ENCODE measurements at regions not wholly inside any gene's neighbourhood (a gene's known extent, or its start where the extent isn't known, plus 50 kb on each side); places are given as distances from the start of the nearest gene placed in this dataset.

GRCh38 chr12:84054811-84055210 lies 857.8 kb downstream of the SLC6A15 start:
- ChIA-PET CTCF (no interaction called here), POLR2A (no interaction called here)
- no peak for DNase-seq (ENCODE audit: low read depth, low spot score)
- no peak for TF ChIP-seq CTCF (IDR thresholded peaks at IDR 0.05; ENCODE audit: low read depth, low read length)
- no peak overlapping the region for H3K4me3 ChIP-seq (ENCODE audit: low read depth, low read length)
- H3K9me3 ChIP-seq (ENCODE audit: control insufficient read depth, insufficient read depth, low read length), result no peaks in the 10 kb centered on the region
- H3K27ac ChIP-seq (ENCODE audit: low read depth, low read length), result no peak overlapping the region
- H3K27me3 ChIP-seq (ENCODE audit: control insufficient read depth, insufficient read depth, low read length), result no peaks in the 10 kb centered on the region

- TF ChIP-seq CTCF (IDR thresholded peaks at IDR 0.05; ENCODE audit: low read depth, low read length), result no peak
- POLR2A ChIA-PET, result no interaction called here
- no peak for DNase-seq (ENCODE audit: low read depth, low spot score)
- CTCF ChIA-PET, result no interaction called here
- Histone ChIP-seq H3K4me3 (ENCODE audit: low read depth, low read length) (no peak overlapping the region), H3K27me3 (ENCODE audit: control insufficient read depth, insufficient read depth, low read length) (no peaks in the 10 kb centered on the region), H3K27ac (ENCODE audit: low read depth, low read length) (no peak overlapping the region), H3K9me3 (ENCODE audit: control insufficient read depth, insufficient read depth, low read length) (no peaks in the 10 kb centered on the region)
These were observed 864.7 kb downstream of the SLC6A15 start for GRCh38 chr12:84047881-84048280.

- H3K27me3 ChIP-seq (ENCODE audit: control insufficient read depth, insufficient read depth, low read length), result no peaks in the 10 kb centered on the region
- H3K9me3 ChIP-seq (ENCODE audit: control insufficient read depth, insufficient read depth, low read length), result no peaks in the 10 kb centered on the region
- CTCF ChIA-PET, result no interaction called here
- no peak for DNase-seq (ENCODE audit: low read depth, low spot score)
- no peak overlapping the region for H3K27ac ChIP-seq (ENCODE audit: low read depth, low read length)
- POLR2A ChIA-PET, result no interaction called here
- no peak for TF ChIP-seq CTCF (IDR thresholded peaks at IDR 0.05; ENCODE audit: low read depth, low read length)
- H3K4me3 ChIP-seq (ENCODE audit: low read depth, low read length), result no peak overlapping the region
These were observed 865.7 kb downstream of the SLC6A15 start for GRCh38 chr12:84046859-84047258.

- H3K27me3 ChIP-seq (ENCODE audit: control insufficient read depth, insufficient read depth, low read length), result no peaks in the 10 kb centered on the region
- ChIA-PET CTCF (no interaction called here), POLR2A (no interaction called here)
- no peak for DNase-seq (ENCODE audit: low read depth, low spot score)
- H3K4me3 ChIP-seq (ENCODE audit: low read depth, low read length), result no peak overlapping the region
- no peaks in the 10 kb centered on the region for H3K9me3 ChIP-seq (ENCODE audit: control insufficient read depth, insufficient read depth, low read length)
- no peak for TF ChIP-seq CTCF (IDR thresholded peaks at IDR 0.05; ENCODE audit: low read depth, low read length)
- no peak overlapping the region for H3K27ac ChIP-seq (ENCODE audit: low read depth, low read length)
These were observed 869.2 kb downstream of the SLC6A15 start for GRCh38 chr12:84043355-84043754.

GRCh38 chr12:84038242-84038641 lies 874.4 kb downstream of the SLC6A15 start:
- CTCF ChIA-PET, result no interaction called here

More at GRCh38 chr12:84038242-84038641, 874.4 kb downstream of the SLC6A15 start:
- POLR2A ChIA-PET, result no interaction called here
- H3K27ac ChIP-seq (ENCODE audit: low read depth, low read length), result no peak overlapping the region
- TF ChIP-seq CTCF (IDR thresholded peaks at IDR 0.05; ENCODE audit: low read depth, low read length), result no peak
- peaks cover 4% of the 10 kb centered on the region for H3K9me3 ChIP-seq (ENCODE audit: control insufficient read depth, insufficient read depth, low read length)
- H3K27me3 ChIP-seq (ENCODE audit: control insufficient read depth, insufficient read depth, low read length), result no peaks in the 10 kb centered on the region
- DNase-seq (ENCODE audit: low read depth, low spot score), result no peak
- H3K4me3 ChIP-seq (ENCODE audit: low read depth, low read length), result no peak overlapping the region

Data from AG04450 (cell line).